K562 (cell line): ENCODE measurements at regions not wholly inside any gene's neighbourhood (a gene's known extent, or its start where the extent isn't known, plus 50 kb on each side); places are given as distances from the start of the nearest gene placed in this dataset.
A peak's percentile ranks its signal among the peaks of the same experiment; 100 is the strongest.

Experiments
- ATAC-seq: fragments of 200-7000 bp; cut with Tn5 transposase; 3 replicates; pipeline ENCODE4 v1.9.1; 2020; ENCODE audit warnings: moderate library complexity
- BruUV-seq: library from RNA; stranded (reverse); fragments of 400-500 nt; replicated peaks from 2 replicates; lab custom pipeline; 2021; lab: Mats Ljungman, UMichigan
- CTCF ChIA-PET: fragments of 300-600 bp; formaldehyde crosslinking; extraction: SDS; loops from one replicate; lab custom pipeline; 2021; ENCODE audit warnings: low intra/inter-chr PET ratio; lab: Yijun Ruan, JAX
- POLR2A ChIA-PET: fragments of 300-600, 350-650 bp; sonication (Branson Sonifier 250); formaldehyde crosslinking; extraction: SDS; loops from one replicate; lab custom pipeline; 2021; ENCODE audit warnings: antibody characterized with exemption, inconsistent platforms; lab: Yijun Ruan, JAX
- DNase-seq, 4 experiments: peaks; one replicate each; pipeline versions ENCODE4 v3.0.0 to v3.0.0-alpha.2; 2011 to 2018; ENCODE audit warnings: low spot score in 3 of 4, mixed read lengths in 3 of 4; ENCODE audit errors: extremely low read depth in 1 of 4
- FAIRE-seq: peaks from 2 replicates; lab custom pipeline; 2011; peaks lifted over from hg19 to GRCh38; lab: Jason Lieb, UNC
- H2AFZ ChIP-seq: 2 replicates; pipeline ENCODE4 v1.6.0; 2011; ENCODE audit warnings: low read depth, low read length, control low read depth, inconsistent platforms
- H3K27ac ChIP-seq: fragments of 200-600 bp; 3 replicates; pipeline ENCODE4 v1.8.0; 2011; ENCODE audit warnings: low read depth, mild to moderate bottlenecking, control low read depth, inconsistent platforms, low read length, moderate library complexity, mixed read lengths; ENCODE audit errors: extremely low read depth
- H3K27me3 ChIP-seq, 2 experiments: fragments of 300-600 bp in 1 of 2; 2 replicates in 1 of 2; 3 replicates in 1 of 2; pipeline versions ENCODE4 v1.6.0 to v1.8.0; 2011; ENCODE audit warnings: inconsistent platforms in 2 of 2, low read length in 2 of 2, mild to moderate bottlenecking in 1 of 2, mixed read lengths in 1 of 2, moderate library complexity in 1 of 2; ENCODE audit not compliant: control insufficient read depth in 2 of 2, insufficient read depth in 2 of 2
- H3K36me3 ChIP-seq: fragments of 300-600 bp; 3 replicates; pipeline ENCODE4 v1.8.0; 2011; ENCODE audit warnings: mild to moderate bottlenecking, low read length, inconsistent platforms; ENCODE audit not compliant: control insufficient read depth, insufficient read depth
- H3K4me1 ChIP-seq, 2 experiments: fragments of 200-600 bp in 1 of 2; replicated peaks in 1 of 2; 2 replicates in 1 of 2; 3 replicates in 1 of 2; pipeline versions ENCODE4 v1.5.1 to v1.8.0; 2011; ENCODE audit warnings: inconsistent platforms in 2 of 2, low read length in 2 of 2, mild to moderate bottlenecking in 1 of 2, mixed read lengths in 1 of 2, moderate library complexity in 1 of 2; ENCODE audit not compliant: control insufficient read depth in 2 of 2, insufficient read depth in 2 of 2
- H3K4me2 ChIP-seq: 2 replicates; pipeline ENCODE4 v1.6.1; 2011; ENCODE audit warnings: low read length, control low read depth, inconsistent platforms, mixed read lengths; ENCODE audit not compliant: insufficient read depth
- H3K4me3 ChIP-seq: fragments of 200-600 bp; sonication (generic), shearing (Covaris generic); 2 replicates; pipeline ENCODE4 v1.5.1; 2016; ENCODE audit warnings: control low read depth, inconsistent platforms
- H3K79me2 ChIP-seq: fragments of 200-600 bp; 3 replicates; pipeline ENCODE4 v1.8.0; 2011; ENCODE audit warnings: low read length, inconsistent platforms; ENCODE audit not compliant: control insufficient read depth, insufficient read depth
- H3K9ac ChIP-seq, 2 experiments: 2 replicates each; pipeline versions ENCODE4 v1.6.0 to v1.6.1; 2011; ENCODE audit warnings: low read depth in 2 of 2, low read length in 2 of 2, control low read depth in 1 of 2, inconsistent platforms in 1 of 2, mild to moderate bottlenecking in 1 of 2, mixed read lengths in 1 of 2; ENCODE audit not compliant: insufficient read depth in 1 of 2
- H3K9me1 ChIP-seq: one replicate; pipeline ENCODE4 v1.6.0; 2011; ENCODE audit warnings: inconsistent platforms, mild to moderate bottlenecking, low read length, moderate library complexity; ENCODE audit not compliant: control insufficient read depth, insufficient read depth
- H3K9me3 ChIP-seq: replicated peaks from 2 replicates; pipeline ENCODE4 v1.5.1; 2011; ENCODE audit warnings: low read depth, low read length, inconsistent platforms; ENCODE audit not compliant: control insufficient read depth, insufficient read depth
- H4K20me1 ChIP-seq: replicated peaks from 2 replicates; pipeline ENCODE4 v1.6.1; 2011; ENCODE audit warnings: low read length, inconsistent platforms, mixed read lengths; ENCODE audit not compliant: control insufficient read depth, insufficient read depth
- CBX3 ChIP-seq, 2 experiments: IDR thresholded peaks; 1 replicate in 1 of 2; 2 replicates in 1 of 2; pipeline ENCODE4 v1.6.1; 2012; ENCODE audit warnings: inconsistent platforms in 2 of 2, low read length in 2 of 2, borderline replicate concordance in 1 of 2, control low read depth in 1 of 2
- CBX5 ChIP-seq: IDR thresholded peaks from 2 replicates; pipeline ENCODE4 v1.6.1; 2014; ENCODE audit warnings: low read depth, borderline replicate concordance
- DACH1 ChIP-seq: fragments of 450-650 bp; IDR thresholded peaks from 2 replicates; pipeline ENCODE4 v1.6.1; 2018; ENCODE audit not compliant: partially characterized antibody
- NCOA4 ChIP-seq: fragments of 450-650 bp; IDR thresholded peaks from 2 replicates; pipeline ENCODE4 v1.6.1; 2018; ENCODE audit warnings: mild to moderate bottlenecking; ENCODE audit not compliant: partially characterized antibody
- NFYB ChIP-seq: IDR thresholded peaks from 2 replicates; pipeline ENCODE4 v1.6.1; 2011; ENCODE audit warnings: mild to moderate bottlenecking, moderate library complexity; ENCODE audit not compliant: insufficient read length; ENCODE audit errors: extremely low read depth
- WGBS: fragments of 100-300 bp; shearing (Covaris generic); methylation state at CpG from one replicate; pipeline ENCODE4 v1.1.6; 2016; ENCODE audit warnings: low coverage, mixed read lengths; ENCODE audit not compliant: insufficient coverage; ENCODE audit errors: missing lambda C conversion rate; 5-methylcytosine and 5-hydroxymethylcytosine counted together
- in situ Hi-C: fragments of 300-500 bp; cut with MboI; formaldehyde crosslinking; loops from 4 replicates; pipeline ENCODE4 v1.15.0; 2018; ENCODE audit warnings: inconsistent platforms, mixed read lengths
- intact Hi-C: fragments of 100-400 bp; cut with micrococcal nuclease; formaldehyde crosslinking; loops from 2 replicates; pipeline ENCODE4 v1.14.2; 2022

GRCh38 chr1:229808272-229808671, 182.2 kb downstream of the URB2 start:
- no peak for ATAC-seq
- 0% methylated on average over 2 of the region's 2 CpGs for WGBS
- Histone ChIP-seq H3K27ac (no peak overlapping the region), H3K27me3 (peaks cover under 1 to 2% of the 10 kb centered on the region in 2 experiments; a peak in 3 of 5 replicates), H3K9me1 (no peaks in the 10 kb centered on the region), H2AFZ (no peak overlapping the region), H3K79me2 (no peaks in the 10 kb centered on the region), H3K9ac (no peak overlapping the region), H3K4me3 (no peak overlapping the region), H3K36me3 (no peaks in the 10 kb centered on the region), H3K9me3 (no peaks in the 10 kb centered on the region; the same call in 1 of the 2 replicates), H4K20me1 (no peaks in the 10 kb centered on the region), H3K4me2 (no peak overlapping the region), H3K4me1 (no peaks in the 10 kb centered on the region)
- no peak for DNase-seq
- POLR2A ChIA-PET = interaction anchor here (1.1 kb wide), 1 partner anchor 91 kb away, joined by 3 read pairs; no protein-coding TSS in a partner anchor
- intact Hi-C loops (no loop called here), in situ Hi-C loops (no loop called here)
- BruUV-seq = no TSS peak
- CTCF ChIA-PET = no interaction called here
- TF ChIP-seq DACH1 = peak; percentile 79
- TF ChIP-seq NCOA4 = no peak
- no peak for FAIRE-seq

DNA sequence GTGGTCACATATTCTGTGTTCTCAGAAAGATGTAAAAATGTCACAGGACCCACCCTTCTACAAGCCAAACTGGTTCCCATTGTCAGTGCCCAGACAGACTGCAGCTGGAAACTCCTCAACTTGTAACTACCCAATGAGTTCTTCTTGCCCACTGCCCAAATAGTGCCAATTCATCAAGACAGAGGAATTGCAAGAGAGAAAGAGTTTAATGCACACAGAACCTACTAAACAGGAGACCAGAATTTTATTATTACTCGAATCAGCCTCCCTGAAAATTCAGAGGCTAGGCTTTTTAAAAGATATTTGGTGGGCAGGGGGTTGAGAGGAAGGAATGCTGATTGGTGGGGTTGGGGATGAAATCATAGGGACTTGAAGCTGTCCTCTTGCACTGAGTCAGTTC, 184.1 kb downstream of the URB2 start:
- Histone ChIP-seq H3K27ac (no peak overlapping the region), H4K20me1 (no peaks in the 10 kb centered on the region), H3K4me1 (no peaks in the 10 kb centered on the region), H3K4me2 (no peak overlapping the region), H3K9me1 (no peaks in the 10 kb centered on the region), H3K36me3 (no peaks in the 10 kb centered on the region), H3K27me3 (peaks cover 2 to 17% of the 10 kb centered on the region in 2 experiments; a peak in 3 of 5 replicates), H3K9ac (no peak overlapping the region), H3K79me2 (no peaks in the 10 kb centered on the region)
- intact Hi-C loops = no loop called here
- no peak for DNase-seq
- ChIA-PET POLR2A (interaction anchor here (0.6 kb wide), 2 partner anchors 11 to 441 kb away, joined by 3 read pairs; no protein-coding TSS in a partner anchor), CTCF (no interaction called here)
- BruUV-seq = no TSS peak
- no peak for FAIRE-seq
- TF ChIP-seq NFYB = no peak
- peak; percentile 73; the same call in 1 of the 2 replicates for TF ChIP-seq CBX5
- TF ChIP-seq CBX3 (IDR thresholded peaks at IDR 0.05; ENCODE audit: borderline replicate concordance in 1 of 2, low read length in 2 of 2) = 0 out of 3 replicates have a peak, but pooled peaks of 1 of the 2 experiments have one; percentile 21
- TF ChIP-seq, all 486 proteins: peak for 2
- Histone ChIP-seq H3K4me3 (no peak overlapping the region), H2AFZ (no peak overlapping the region), H3K9me3 (no peaks in the 10 kb centered on the region)
- ATAC-seq = no peak
- WGBS = 5% methylated on average over 1 of the region's 1 CpG
- in situ Hi-C loops = no loop called here
